ENCODE measurements at regions not wholly inside any gene's neighbourhood (a gene's known extent, or its start where the extent isn't known, plus 50 kb on each side); places are given as distances from the start of the nearest gene placed in this dataset.

- TF ChIP-seq CTCF (conservative IDR thresholded peaks at IDR 0.05; ENCODE audit: low read depth, low read length): no peak
- no peak for TF ChIP-seq MAFK (IDR thresholded peaks at IDR 0.05; ENCODE audit: low read depth, low read length)
- TF ChIP-seq RAD21 (IDR thresholded peaks at IDR 0.05; ENCODE audit: low read length): no peak
- TF ChIP-seq MAZ (IDR thresholded peaks at IDR 0.05; ENCODE audit: borderline replicate concordance, low read depth, low read length): no peak
- TF ChIP-seq CEBPB (IDR thresholded peaks at IDR 0.05; ENCODE audit: low read depth, low read length): no peak
- TF ChIP-seq POLR2A (IDR thresholded peaks at IDR 0.05; ENCODE audit: low read depth, low read length): no peak
- no peak for TF ChIP-seq USF2 (IDR thresholded peaks at IDR 0.05; ENCODE audit: low read depth, low read length)
- no peak for TF ChIP-seq MXI1 (IDR thresholded peaks at IDR 0.05; ENCODE audit: borderline replicate concordance, low read depth, low read length)
- TF ChIP-seq RCOR1 (IDR thresholded peaks at IDR 0.05; ENCODE audit: insufficient replicate concordance, low read length): no peak
- TF ChIP-seq BHLHE40 (IDR thresholded peaks at IDR 0.05; ENCODE audit: low read depth, low read length): no peak
- TF ChIP-seq FOS (IDR thresholded peaks at IDR 0.05; ENCODE audit: low read depth, low read length): no peak
- TF ChIP-seq NFE2L2 (IDR thresholded peaks at IDR 0.05; ENCODE audit: low read depth, low read length): no peak
- TF ChIP-seq CHD1 (IDR thresholded peaks at IDR 0.05; ENCODE audit: low read depth, low read length): no peak
These were observed 309.7 kb downstream of the MYCN start for GRCh38 chr2:16250056-16250425.

Data from IMR-90 (cell line).